ENCODE measurements at regions not wholly inside any gene's neighbourhood (a gene's known extent, or its start where the extent isn't known, plus 50 kb on each side); places are given as distances from the start of the nearest gene placed in this dataset.

- TF ChIP-seq EZH2 (conservative IDR thresholded peaks at IDR 0.05; ENCODE audit: low read depth, low read length) (no peak), ZNF451 (CRISPR knock-in tag; IDR thresholded peaks at IDR 0.05) (no peak), ZNF12 (CRISPR knock-in tag; IDR thresholded peaks at IDR 0.05) (no peak), SPEN (CRISPR knock-in tag; IDR thresholded peaks at IDR 0.05; ENCODE audit: low read depth) (no peak), ZNF788 (CRISPR knock-in tag; IDR thresholded peaks at IDR 0.05; ENCODE audit: borderline replicate concordance) (no peak), ETV5 (CRISPR knock-in tag; IDR thresholded peaks at IDR 0.05; ENCODE audit: borderline replicate concordance) (no peak), ZIK1 (CRISPR knock-in tag; IDR thresholded peaks at IDR 0.05; ENCODE audit: borderline replicate concordance, low read depth) (no peak), ZNF142 (CRISPR knock-in tag; IDR thresholded peaks at IDR 0.05) (no peak), ZNF615 (CRISPR knock-in tag; IDR thresholded peaks at IDR 0.05; ENCODE audit: borderline replicate concordance) (no peak), XRCC5 (optimal IDR thresholded peaks at IDR 0.05; ENCODE audit: low read length) (no peak), ZNF136 (CRISPR knock-in tag; IDR thresholded peaks at IDR 0.05; ENCODE audit: low read depth) (no peak)
Observed at GRCh38 chr10:131804551-131805295, 96.1 kb upstream of the PPP2R2D start (continued).
